GM12878 (cell line): ENCODE measurements at regions not wholly inside any gene's neighbourhood (a gene's known extent, or its start where the extent isn't known, plus 50 kb on each side); places are given as distances from the start of the nearest gene placed in this dataset.

Experiments used
- ATAC-seq: fragments of 200-7000 bp; cut with Tn5 transposase; 3 replicates; pipeline ENCODE4 v1.9.1; 2020; ENCODE audit warnings: mild to moderate bottlenecking, moderate library complexity
- BruUV-seq: library from RNA; stranded (reverse); fragments of 400-500 nt; replicated peaks from 2 replicates; lab custom pipeline; 2021; lab: Mats Ljungman, UMichigan
- CTCF ChIA-PET: fragments of 300-600 bp; sonication (Branson Sonifier 250); formaldehyde crosslinking; extraction: SDS; loops from one replicate; lab custom pipeline; 2021; ENCODE audit warnings: inconsistent platforms; lab: Yijun Ruan, JAX
- POLR2A ChIA-PET: fragments of 350-600 bp; formaldehyde crosslinking; extraction: SDS; loops from one replicate; lab custom pipeline; 2021; ENCODE audit warnings: inconsistent platforms; lab: Charles Lee
- RAD21 ChIA-PET: fragments of 300-600 bp; sonication (Branson Sonifier 250); formaldehyde crosslinking; loops from one replicate; lab custom pipeline; 2023; ENCODE audit warnings: antibody characterized with exemption; ENCODE audit not compliant: unreplicated experiment; lab: Charles Lee
- SMC1A ChIA-PET: fragments of 300-600 bp; sonication (Branson Sonifier 250); formaldehyde crosslinking; loops from one replicate; lab custom pipeline; 2023; ENCODE audit not compliant: unreplicated experiment, uncharacterized antibody; lab: Charles Lee
- DNase-seq: peaks from one replicate; pipeline ENCODE4 v3.0.0-alpha.2; 2011; ENCODE audit warnings: low read depth, low spot score
- FAIRE-seq: peaks from 3 replicates; lab custom pipeline; 2011; peaks lifted over from hg19 to GRCh38; lab: Jason Lieb, UNC
- H2AFZ ChIP-seq: 2 replicates; pipeline ENCODE4 v1.6.0; 2011; ENCODE audit warnings: low read depth, low read length, control low read depth; ENCODE audit not compliant: control insufficient read depth
- H3K27ac ChIP-seq: 2 replicates; pipeline ENCODE4 v1.5.1; 2011; ENCODE audit warnings: control low read depth; ENCODE audit not compliant: control insufficient read depth, insufficient read depth
- H3K27me3 ChIP-seq, 2 experiments: replicated peaks in 1 of 2; 2 replicates each; pipeline versions ENCODE4 v1.6.0 to v1.6.1; 2011; ENCODE audit warnings: low read length in 1 of 2; ENCODE audit not compliant: control insufficient read depth in 2 of 2, insufficient read depth in 2 of 2
- H3K36me3 ChIP-seq, 2 experiments: 2 replicates each; pipeline ENCODE4 v1.5.1; 2011; ENCODE audit warnings: low read length in 1 of 2; ENCODE audit not compliant: control insufficient read depth in 2 of 2, insufficient read depth in 2 of 2
- H3K4me1 ChIP-seq: 2 replicates; pipeline ENCODE4 v1.6.1; 2011; ENCODE audit warnings: mild to moderate bottlenecking, low read length, moderate library complexity, mixed read lengths; ENCODE audit not compliant: control insufficient read depth, insufficient read depth
- H3K4me2 ChIP-seq: 2 replicates; pipeline ENCODE4 v1.6.0; 2011; ENCODE audit warnings: control low read depth; ENCODE audit not compliant: control insufficient read depth, insufficient read depth
- H3K4me3 ChIP-seq: fragments of 200-600 bp; sonication (generic); 2 replicates; pipeline ENCODE4 v1.5.1; 2016
- H3K79me2 ChIP-seq: 2 replicates; pipeline ENCODE4 v1.6.0; 2011; ENCODE audit warnings: low read length; ENCODE audit not compliant: control insufficient read depth, insufficient read depth
- H3K9ac ChIP-seq: 2 replicates; pipeline ENCODE4 v1.8.0; 2011; ENCODE audit warnings: low read length, control low read depth, mixed read lengths; ENCODE audit not compliant: control insufficient read depth, insufficient read depth
- H3K9me3 ChIP-seq: replicated peaks from 3 replicates; pipeline ENCODE4 v1.5.1; 2011; ENCODE audit warnings: mild to moderate bottlenecking, low read length; ENCODE audit not compliant: control insufficient read depth, insufficient read depth
- H4K20me1 ChIP-seq: 2 replicates; pipeline ENCODE4 v1.6.0; 2011; ENCODE audit not compliant: control insufficient read depth, insufficient read depth
- CBX3 ChIP-seq: fragments of 200-600 bp; sonication (generic); IDR thresholded peaks from 2 replicates; pipeline ENCODE4 v1.6.1; 2016; ENCODE audit warnings: low read depth, borderline replicate concordance
- CHD4 ChIP-seq: fragments of 200-600 bp; sonication (generic); IDR thresholded peaks from 2 replicates; pipeline ENCODE4 v1.6.1; 2016; ENCODE audit warnings: mild to moderate bottlenecking
- HDAC2 ChIP-seq: fragments of 200-600 bp; sonication (generic); IDR thresholded peaks from 2 replicates; pipeline ENCODE4 v1.6.1; 2017
- RAD51 ChIP-seq: fragments of 450-650 bp; IDR thresholded peaks from 2 replicates; pipeline ENCODE4 v1.6.1; 2016; ENCODE audit warnings: moderate library complexity, mild to moderate bottlenecking, inconsistent platforms
- SUPT20H ChIP-seq: IDR thresholded peaks from 2 replicates; pipeline ENCODE4 v1.6.1; 2011; ENCODE audit warnings: low read depth, mild to moderate bottlenecking, low read length, moderate library complexity, borderline replicate concordance; ENCODE audit not compliant: control insufficient read depth
- WGBS: methylation state at CpG from one replicate; pipeline ENCODE4 v1.1.6; 2016; ENCODE audit warnings: low lambda C conversion rate; ENCODE audit not compliant: insufficient replicate concordance, insufficient coverage; ENCODE audit errors: missing lambda C conversion rate; 5-methylcytosine and 5-hydroxymethylcytosine counted together
- in situ Hi-C: fragments of 300-500 bp; cut with MboI; formaldehyde crosslinking; loops from 9 replicates; pipeline ENCODE4 v1.14.3; 2018; ENCODE audit warnings: mixed read lengths
- intact Hi-C: fragments of 100-400 bp; cut with micrococcal nuclease; formaldehyde crosslinking; loops from one replicate; pipeline ENCODE4 v1.14.2; 2022; ENCODE audit not compliant: unreplicated experiment
- TF ChIP-seq, protein P1 (sequence below): fragments of 450-650 bp; IDR thresholded peaks from 2 replicates; pipeline ENCODE4 v1.6.1; 2017; ENCODE audit warnings: borderline replicate concordance
- TF ChIP-seq, protein P2 (sequence below): fragments of 450-650 bp; formaldehyde crosslinking; IDR thresholded peaks from 2 replicates; pipeline ENCODE4 v1.4.0; 2020; ENCODE audit warnings: mild to moderate bottlenecking, moderate library complexity
- TF ChIP-seq, protein P3 (sequence below): fragments of 450-650 bp; IDR thresholded peaks from 2 replicates; pipeline ENCODE4 v1.6.1; 2017; ENCODE audit warnings: low read depth, mild to moderate bottlenecking, moderate library complexity

DNA sequence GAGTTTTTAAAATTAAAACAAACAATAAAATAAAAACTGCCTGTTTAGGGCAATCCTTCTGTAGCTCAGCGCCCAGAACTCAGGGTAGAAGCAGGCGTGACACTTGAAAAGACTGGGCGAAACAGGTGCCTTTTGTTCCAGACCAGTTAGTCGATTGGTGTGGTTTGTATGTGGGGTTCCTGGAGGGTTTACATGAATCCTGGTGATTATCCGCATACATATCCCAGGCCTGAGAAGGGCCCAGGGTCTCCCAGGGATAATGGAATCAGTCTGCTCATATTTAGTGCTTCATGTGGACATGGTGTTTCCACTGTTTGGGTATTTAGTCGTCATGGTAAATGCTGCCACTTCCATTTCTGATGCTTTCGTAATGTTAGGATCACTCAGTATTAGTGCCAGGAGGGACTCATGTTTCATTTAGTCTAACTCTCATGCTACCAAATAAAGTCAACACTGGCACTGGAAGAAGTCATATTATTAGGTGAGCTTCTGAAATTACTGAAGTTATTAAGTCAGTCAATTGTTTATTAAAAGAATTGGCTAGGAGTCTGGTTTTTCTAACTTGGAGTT lies 116.5 kb downstream of the SAMD5 start:
- Histone ChIP-seq H3K79me2 (no peaks in the 10 kb centered on the region), H3K9me3 (no peaks in the 10 kb centered on the region), H3K4me3 (no peak overlapping the region), H4K20me1 (no peaks in the 10 kb centered on the region), H3K36me3 (no peaks in the 10 kb centered on the region), H3K9ac (no peak overlapping the region), H3K27me3 (no peaks in the 10 kb centered on the region), H3K4me1 (no peaks in the 10 kb centered on the region), H3K27ac (no peak overlapping the region), H3K4me2 (no peak overlapping the region), H2AFZ (no peak overlapping the region)
- BruUV-seq, result no TSS peak
- in situ Hi-C loops (no loop called here), intact Hi-C loops (no loop called here)
- ChIA-PET SMC1A (interaction anchor here (0.6 kb wide), 1 partner anchor 14 kb away, joined by 4 read pairs; no protein-coding TSS in a partner anchor), RAD21 (no interaction called here), CTCF (no interaction called here), POLR2A (no interaction called here)
- ATAC-seq (no peak), FAIRE-seq (no peak), DNase-seq (no peak)
- 42% methylated on average over 7 of the region's 7 CpGs for WGBS
- TF ChIP-seq RAD51 (no peak), HDAC2 (no peak), CBX3 (no peak), SUPT20H (no peak), CHD4 (no peak)
- TF ChIP-seq, protein P1, sequence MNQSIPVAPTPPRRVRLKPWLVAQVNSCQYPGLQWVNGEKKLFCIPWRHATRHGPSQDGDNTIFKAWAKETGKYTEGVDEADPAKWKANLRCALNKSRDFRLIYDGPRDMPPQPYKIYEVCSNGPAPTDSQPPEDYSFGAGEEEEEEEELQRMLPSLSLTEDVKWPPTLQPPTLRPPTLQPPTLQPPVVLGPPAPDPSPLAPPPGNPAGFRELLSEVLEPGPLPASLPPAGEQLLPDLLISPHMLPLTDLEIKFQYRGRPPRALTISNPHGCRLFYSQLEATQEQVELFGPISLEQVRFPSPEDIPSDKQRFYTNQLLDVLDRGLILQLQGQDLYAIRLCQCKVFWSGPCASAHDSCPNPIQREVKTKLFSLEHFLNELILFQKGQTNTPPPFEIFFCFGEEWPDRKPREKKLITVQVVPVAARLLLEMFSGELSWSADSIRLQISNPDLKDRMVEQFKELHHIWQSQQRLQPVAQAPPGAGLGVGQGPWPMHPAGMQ, result no peak
- TF ChIP-seq, protein P2, sequence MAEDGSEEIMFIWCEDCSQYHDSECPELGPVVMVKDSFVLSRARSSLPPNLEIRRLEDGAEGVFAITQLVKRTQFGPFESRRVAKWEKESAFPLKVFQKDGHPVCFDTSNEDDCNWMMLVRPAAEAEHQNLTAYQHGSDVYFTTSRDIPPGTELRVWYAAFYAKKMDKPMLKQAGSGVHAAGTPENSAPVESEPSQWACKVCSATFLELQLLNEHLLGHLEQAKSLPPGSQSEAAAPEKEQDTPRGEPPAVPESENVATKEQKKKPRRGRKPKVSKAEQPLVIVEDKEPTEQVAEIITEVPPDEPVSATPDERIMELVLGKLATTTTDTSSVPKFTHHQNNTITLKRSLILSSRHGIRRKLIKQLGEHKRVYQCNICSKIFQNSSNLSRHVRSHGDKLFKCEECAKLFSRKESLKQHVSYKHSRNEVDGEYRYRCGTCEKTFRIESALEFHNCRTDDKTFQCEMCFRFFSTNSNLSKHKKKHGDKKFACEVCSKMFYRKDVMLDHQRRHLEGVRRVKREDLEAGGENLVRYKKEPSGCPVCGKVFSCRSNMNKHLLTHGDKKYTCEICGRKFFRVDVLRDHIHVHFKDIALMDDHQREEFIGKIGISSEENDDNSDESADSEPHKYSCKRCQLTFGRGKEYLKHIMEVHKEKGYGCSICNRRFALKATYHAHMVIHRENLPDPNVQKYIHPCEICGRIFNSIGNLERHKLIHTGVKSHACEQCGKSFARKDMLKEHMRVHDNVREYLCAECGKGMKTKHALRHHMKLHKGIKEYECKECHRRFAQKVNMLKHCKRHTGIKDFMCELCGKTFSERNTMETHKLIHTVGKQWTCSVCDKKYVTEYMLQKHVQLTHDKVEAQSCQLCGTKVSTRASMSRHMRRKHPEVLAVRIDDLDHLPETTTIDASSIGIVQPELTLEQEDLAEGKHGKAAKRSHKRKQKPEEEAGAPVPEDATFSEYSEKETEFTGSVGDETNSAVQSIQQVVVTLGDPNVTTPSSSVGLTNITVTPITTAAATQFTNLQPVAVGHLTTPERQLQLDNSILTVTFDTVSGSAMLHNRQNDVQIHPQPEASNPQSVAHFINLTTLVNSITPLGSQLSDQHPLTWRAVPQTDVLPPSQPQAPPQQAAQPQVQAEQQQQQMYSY (CRISPR knock-in tag), result no peak
- TF ChIP-seq, protein P3, sequence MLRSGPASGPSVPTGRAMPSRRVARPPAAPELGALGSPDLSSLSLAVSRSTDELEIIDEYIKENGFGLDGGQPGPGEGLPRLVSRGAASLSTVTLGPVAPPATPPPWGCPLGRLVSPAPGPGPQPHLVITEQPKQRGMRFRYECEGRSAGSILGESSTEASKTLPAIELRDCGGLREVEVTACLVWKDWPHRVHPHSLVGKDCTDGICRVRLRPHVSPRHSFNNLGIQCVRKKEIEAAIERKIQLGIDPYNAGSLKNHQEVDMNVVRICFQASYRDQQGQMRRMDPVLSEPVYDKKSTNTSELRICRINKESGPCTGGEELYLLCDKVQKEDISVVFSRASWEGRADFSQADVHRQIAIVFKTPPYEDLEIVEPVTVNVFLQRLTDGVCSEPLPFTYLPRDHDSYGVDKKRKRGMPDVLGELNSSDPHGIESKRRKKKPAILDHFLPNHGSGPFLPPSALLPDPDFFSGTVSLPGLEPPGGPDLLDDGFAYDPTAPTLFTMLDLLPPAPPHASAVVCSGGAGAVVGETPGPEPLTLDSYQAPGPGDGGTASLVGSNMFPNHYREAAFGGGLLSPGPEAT, result no peak
